ENCODE measurements at regions not wholly inside any gene's neighbourhood (a gene's known extent, or its start where the extent isn't known, plus 50 kb on each side); places are given as distances from the start of the nearest gene placed in this dataset.

GRCh38 chr3:83863380-83863779 is 1095.4 kb upstream of the CADM2 start (continued):
- TF ChIP-seq ZBTB26 (tag by site-specific recombination; optimal IDR thresholded peaks at IDR 0.05) (no peak), ZNF449 (tag by site-specific recombination; IDR thresholded peaks at IDR 0.05) (no peak), ZNF184 (tag by site-specific recombination; IDR thresholded peaks at IDR 0.05) (no peak), ZNF707 (tag by site-specific recombination; IDR thresholded peaks at IDR 0.05) (no peak), PRDM1 (tag by site-specific recombination; IDR thresholded peaks at IDR 0.05) (no peak), ZNF558 (tag by site-specific recombination; IDR thresholded peaks at IDR 0.05) (no peak)

GRCh38 chr3:83868909-83869567 is 1089.8 kb upstream of the CADM2 start:
- TF ChIP-seq ZSCAN5A (tag by site-specific recombination; IDR thresholded peaks at IDR 0.05) (no peak), PRDM2 (tag by site-specific recombination; IDR thresholded peaks at IDR 0.05; ENCODE audit: borderline replicate concordance) (no peak)
- Histone ChIP-seq H3K27ac (ENCODE audit: extremely low read depth, low read depth, low read length) (no peak overlapping the region), H3K9me3 (ENCODE audit: control insufficient read depth, insufficient read depth, low read depth, low read length) (no peaks in the 10 kb centered on the region), H3K4me3 (ENCODE audit: low read depth, low read length) (no peak overlapping the region), H3K4me1 (ENCODE audit: control insufficient read depth, insufficient read depth, low read length) (no peaks in the 10 kb centered on the region), H3K36me3 (ENCODE audit: control insufficient read depth in 2 of 2, insufficient read depth in 1 of 2, low read length in 2 of 2) (no peaks in the 10 kb centered on the region)
- ChIA-PET CTCF (no interaction called here), POLR2A (no interaction called here)

- no peaks in the 10 kb centered on the region; the same call in 1 of the 2 replicates for H3K9me3 ChIP-seq (ENCODE audit: control insufficient read depth, insufficient read depth, low read depth, low read length)
- ChIA-PET CTCF (interaction anchor here (1.0 kb wide), 1 partner anchor 54 kb away, joined by 3 read pairs; no protein-coding TSS in a partner anchor), POLR2A (no interaction called here)
- no peak for TF ChIP-seq ZNF121 (tag by site-specific recombination; IDR thresholded peaks at IDR 0.05)
- TF ChIP-seq ZNF394 (tag by site-specific recombination; IDR thresholded peaks at IDR 0.05; ENCODE audit: borderline replicate concordance): no peak
- TF ChIP-seq ZNF202 (tag by site-specific recombination; IDR thresholded peaks at IDR 0.05; ENCODE audit: borderline replicate concordance): no peak
- no peak for TF ChIP-seq ZNF362 (tag by site-specific recombination; IDR thresholded peaks at IDR 0.05)
- no peak for TF ChIP-seq ZSCAN4 (tag by site-specific recombination; IDR thresholded peaks at IDR 0.05)
- TF ChIP-seq ZNF843 (tag by site-specific recombination; IDR thresholded peaks at IDR 0.05): no peak
- no peak for TF ChIP-seq ZBTB8A (tag by site-specific recombination; IDR thresholded peaks at IDR 0.05)
- no peak for TF ChIP-seq HOXC10 (CRISPR knock-in tag; IDR thresholded peaks at IDR 0.05)
- no peak for TF ChIP-seq ZNF354C (tag by site-specific recombination; IDR thresholded peaks at IDR 0.05; ENCODE audit: borderline replicate concordance, low read depth)
- TF ChIP-seq BCL11B (tag by site-specific recombination; IDR thresholded peaks at IDR 0.05; ENCODE audit: low read depth): no peak
Measured at GRCh38 chr3:83873550-83873949, 1085.2 kb upstream of the CADM2 start.

More at GRCh38 chr3:83873550-83873949, 1085.2 kb upstream of the CADM2 start:
- Histone ChIP-seq H3K27ac (ENCODE audit: extremely low read depth, low read depth, low read length) (no peak overlapping the region), H3K4me3 (ENCODE audit: low read depth, low read length) (no peak overlapping the region), H3K36me3 (ENCODE audit: control insufficient read depth in 2 of 2, insufficient read depth in 1 of 2, low read length in 2 of 2) (no peaks in the 10 kb centered on the region), H3K4me1 (ENCODE audit: control insufficient read depth, insufficient read depth, low read length) (no peaks in the 10 kb centered on the region)

Measured in HEK293 (cell line).